Activated CD8-positive, alpha-beta memory T cell treated with anti-CD3 and anti-CD28 coated beads, Interleukin-2, amount 50 U/mL, for 4 hours (primary cell): ENCODE measurements at regions not wholly inside any gene's neighbourhood (a gene's known extent, or its start where the extent isn't known, plus 50 kb on each side); places are given as distances from the start of the nearest gene placed in this dataset.

ENCODE experiments used
- DNase-seq: peaks from one replicate; pipeline ENCODE4 v3.0.0-alpha.2; 2020

DNA sequence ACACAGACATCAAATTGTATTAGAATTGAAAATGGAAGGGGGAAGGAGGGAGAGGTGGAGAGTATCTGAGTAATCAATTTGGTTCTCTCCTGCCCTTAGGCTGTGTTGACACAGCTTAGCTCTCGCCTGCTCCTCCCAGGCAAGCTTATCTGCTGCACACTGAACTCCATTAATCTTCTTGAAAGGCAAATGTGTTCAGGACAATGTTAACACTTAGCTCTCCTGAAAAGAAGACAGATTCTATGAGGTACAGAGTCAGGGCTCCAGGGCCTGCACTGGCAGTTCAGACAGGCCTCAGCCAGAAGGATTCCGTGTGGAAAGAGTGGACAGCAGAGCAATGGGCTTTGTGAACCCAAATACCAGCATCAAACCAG is 430.0 kb upstream of the TNP1 start:
- no peak for DNase-seq

DNA sequence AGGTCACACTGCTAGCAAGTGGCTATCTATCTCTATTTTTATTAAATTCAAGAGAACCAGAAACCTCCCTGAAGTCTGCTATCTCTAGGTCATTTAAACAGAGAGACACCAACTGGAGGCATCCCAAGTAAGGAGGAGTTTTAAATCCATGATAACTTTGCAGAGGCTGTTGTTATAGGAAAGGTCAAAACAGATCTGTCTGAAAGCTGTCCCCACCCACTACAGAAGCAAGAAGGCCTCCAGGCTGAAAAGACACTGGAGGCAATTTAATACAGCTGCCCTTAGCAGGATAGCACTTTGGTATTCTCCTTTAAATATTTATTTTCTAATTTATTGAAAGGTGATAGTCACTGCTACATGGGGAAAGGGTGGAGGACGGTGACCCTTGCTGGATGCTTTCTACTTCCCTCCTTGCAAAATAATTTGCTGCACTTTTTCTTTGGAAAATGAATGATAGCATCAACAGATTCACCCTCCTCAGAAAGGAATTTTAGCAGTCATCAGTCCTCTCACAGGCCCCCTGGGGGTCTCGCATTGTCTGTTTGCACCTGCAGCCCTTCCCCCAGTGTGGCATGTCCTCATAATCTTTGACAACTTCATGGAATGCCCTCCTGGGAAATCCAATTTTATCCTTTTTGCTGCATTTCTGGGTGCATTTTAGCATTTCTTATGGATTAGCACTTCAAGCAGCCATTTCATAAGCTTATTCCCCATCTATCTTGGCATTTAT is 429.5 kb upstream of the TNP1 start:
- no peak for DNase-seq

- no peak for DNase-seq
These were observed 428.7 kb upstream of the TNP1 start for GRCh38 chr2:217288472-217289063.

- DNase-seq = no peak
These were observed 427.0 kb upstream of the TNP1 start for GRCh38 chr2:217286833-217287232.

DNA sequence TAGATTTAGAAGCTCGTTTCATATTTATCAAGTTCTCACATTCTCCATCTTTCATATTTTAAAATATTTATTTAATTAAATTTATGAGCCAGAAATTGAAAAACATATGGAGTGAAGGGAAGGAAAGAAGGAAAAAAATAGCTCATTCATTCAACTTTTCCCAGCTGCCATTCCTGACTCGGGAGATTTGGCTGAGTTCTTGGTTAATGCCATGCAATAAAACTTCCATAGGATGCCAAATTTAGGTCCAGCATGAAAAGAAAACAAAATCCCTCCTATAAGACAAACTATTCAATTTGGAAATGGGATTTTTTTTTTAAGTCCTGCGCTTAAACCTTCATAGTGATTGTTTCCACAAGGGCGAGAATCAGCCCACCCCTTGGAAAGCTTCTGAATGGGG is 426.1 kb upstream of the TNP1 start:
- DNase-seq = no peak

DNA sequence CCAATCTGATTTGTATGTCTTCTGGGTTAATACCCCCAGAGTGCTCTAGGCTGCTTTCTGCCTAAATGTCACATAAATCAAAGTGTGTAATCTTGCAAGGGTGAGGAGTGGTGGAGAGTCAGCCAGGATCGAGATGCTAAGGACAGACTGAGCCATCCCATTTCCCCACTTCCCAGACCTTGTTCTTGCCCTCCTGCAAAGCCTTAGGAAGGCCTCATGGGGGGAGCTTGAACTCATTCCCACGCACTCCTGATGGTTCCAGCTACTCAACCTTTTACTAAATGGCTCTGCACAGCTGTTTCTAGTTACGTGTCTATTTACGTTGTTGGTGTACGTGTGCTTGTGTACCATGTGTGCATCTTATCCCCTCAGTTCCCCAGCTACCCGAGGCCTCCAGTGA is 423.6 kb upstream of the TNP1 start:
- DNase-seq = no peak

- no peak for DNase-seq
These were observed 422.7 kb upstream of the TNP1 start for GRCh38 chr2:217282531-217282930.

DNA sequence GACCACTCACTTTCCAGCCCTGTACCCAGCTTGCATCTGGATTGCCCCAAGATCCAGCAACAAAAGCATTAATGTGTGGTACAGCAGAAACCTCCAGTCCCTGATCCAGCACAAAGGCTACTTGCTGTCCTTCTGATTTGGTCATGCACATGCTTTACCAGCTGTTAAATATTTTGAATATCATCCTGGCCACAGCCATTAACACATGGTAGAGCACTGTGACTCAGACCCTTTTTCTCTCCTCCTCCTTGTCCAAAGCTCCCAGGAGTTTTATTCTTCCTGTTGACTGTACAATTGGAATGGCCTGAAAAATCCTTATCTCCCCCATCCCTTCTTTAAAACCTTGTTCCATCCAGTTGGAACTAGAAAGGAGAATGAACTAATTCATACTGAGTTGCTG is 419.7 kb upstream of the TNP1 start:
- DNase-seq = no peak

- no peak for DNase-seq
These were observed 419.3 kb upstream of the TNP1 start for GRCh38 chr2:217279140-217279539.

- no peak for DNase-seq
These were observed 418.0 kb upstream of the TNP1 start for GRCh38 chr2:217277646-217278398.

GRCh38 chr2:217276433-217276832 is 416.6 kb upstream of the TNP1 start:
- DNase-seq = no peak

GRCh38 chr2:217275091-217275490 is 415.2 kb upstream of the TNP1 start:
- no peak for DNase-seq

GRCh38 chr2:217274578-217274977 is 414.7 kb upstream of the TNP1 start:
- DNase-seq = no peak

- no peak for DNase-seq
These were observed 414.0 kb upstream of the TNP1 start for GRCh38 chr2:217273851-217274250.

GRCh38 chr2:217273162-217273561 is 413.3 kb upstream of the TNP1 start:
- DNase-seq = no peak

GRCh38 chr2:217271813-217272212 is 411.9 kb upstream of the TNP1 start:
- no peak for DNase-seq

DNA sequence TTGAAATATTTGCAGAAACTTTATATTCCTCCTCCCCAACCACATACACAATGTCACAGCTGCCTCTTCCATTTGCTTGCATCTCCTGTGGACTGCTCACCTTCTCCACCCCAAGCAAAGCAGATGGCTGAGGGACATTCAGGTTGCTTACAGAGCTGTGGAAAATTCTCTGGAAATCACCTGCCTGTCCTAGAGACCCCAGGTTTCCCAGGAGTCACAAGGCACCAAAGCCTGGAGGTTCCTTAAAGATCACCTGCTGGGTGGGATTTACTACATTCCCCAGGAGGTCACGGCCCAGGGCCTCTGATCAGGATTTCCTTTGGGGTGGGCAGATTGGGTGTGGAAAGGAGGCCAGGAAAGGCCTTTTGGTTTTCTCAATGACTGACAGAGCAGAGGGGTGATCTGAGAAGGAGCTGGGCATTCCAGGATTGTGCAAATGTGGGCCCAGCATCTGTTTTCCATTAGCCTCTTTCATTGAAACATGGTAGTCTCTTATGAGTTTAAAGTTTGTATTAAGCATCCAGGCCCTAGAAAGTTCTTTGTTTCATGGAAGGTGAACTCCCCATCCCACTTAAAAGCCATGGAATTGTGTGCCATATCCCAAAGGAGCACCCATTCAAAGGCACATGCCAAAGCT is 410.7 kb upstream of the TNP1 start:
- DNase-seq = no peak

DNA sequence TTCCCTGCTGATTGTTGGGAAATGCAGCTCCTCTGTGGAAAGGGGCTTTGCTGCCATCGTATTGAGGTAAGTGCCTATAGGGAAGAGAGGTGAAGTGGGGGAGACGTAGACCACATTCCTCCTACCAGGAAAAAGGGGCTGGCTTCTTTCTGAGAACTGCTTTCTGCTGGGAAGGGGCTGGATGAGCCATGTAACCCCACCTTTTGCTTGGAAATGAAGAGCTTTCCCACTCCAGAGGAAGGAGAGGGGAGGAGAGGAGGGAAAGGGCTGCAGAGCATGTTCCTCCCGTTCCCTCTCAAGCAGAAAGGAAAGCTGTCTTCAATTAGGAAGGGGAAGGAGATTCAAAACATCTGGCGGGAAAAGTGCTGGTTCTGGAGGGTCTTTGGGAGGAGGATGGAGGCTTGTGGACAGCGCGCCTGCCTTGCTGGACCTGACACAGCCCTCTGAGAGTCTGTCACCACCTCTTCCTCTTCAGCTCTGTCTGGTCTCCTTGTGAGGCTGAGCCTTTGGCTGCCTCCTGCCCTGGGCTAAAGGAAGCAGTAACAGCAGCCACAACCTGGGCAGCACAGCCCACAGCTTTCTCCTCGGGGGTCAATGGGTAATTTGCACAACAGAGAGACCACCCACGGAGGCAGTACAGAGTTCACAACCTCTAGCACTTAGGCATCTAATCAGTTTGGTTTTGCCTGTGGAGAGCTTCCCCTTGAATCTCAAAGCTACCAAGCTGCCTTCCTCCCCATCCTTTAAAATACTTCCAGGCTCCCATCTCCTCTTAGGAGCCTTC is 410.0 kb upstream of the TNP1 start:
- no peak for DNase-seq

- no peak for DNase-seq
These were observed 409.1 kb upstream of the TNP1 start for GRCh38 chr2:217268978-217269377.

DNA sequence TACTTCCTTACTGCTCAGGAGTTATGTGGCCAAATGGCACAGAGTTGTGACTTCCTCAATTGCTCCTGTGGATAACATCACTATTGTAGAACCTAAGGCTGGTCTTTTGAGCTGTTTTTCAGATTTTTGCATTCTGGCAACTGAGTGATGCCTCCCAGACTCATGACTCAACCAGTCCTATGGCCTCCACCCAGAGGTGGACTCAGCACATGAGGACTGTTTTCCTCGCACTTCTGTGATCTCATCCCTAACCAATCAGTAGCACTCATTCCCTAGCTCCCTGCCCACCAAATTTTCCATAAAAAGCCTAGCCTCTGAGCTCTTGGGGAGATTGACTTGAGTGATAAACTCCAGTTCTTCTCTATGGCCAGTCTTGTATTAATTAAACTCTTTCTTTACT is 407.9 kb upstream of the TNP1 start:
- no peak for DNase-seq

- no peak for DNase-seq
These were observed 403.9 kb upstream of the TNP1 start for GRCh38 chr2:217263756-217264155.

- no peak for DNase-seq
These were observed 403.0 kb upstream of the TNP1 start for GRCh38 chr2:217262911-217263310.

- no peak for DNase-seq
These were observed 401.6 kb upstream of the TNP1 start for GRCh38 chr2:217261452-217261851.
